Thoracic aorta (tissue), 2 donors: ENCODE measurements at regions not wholly inside any gene's neighbourhood (a gene's known extent, or its start where the extent isn't known, plus 50 kb on each side); places are given as distances from the start of the nearest gene placed in this dataset.
A peak's percentile ranks its signal among the peaks of the same experiment; 100 is the strongest.

Experiments used
- ATAC-seq: fragments of 150-250 bp; one replicate; pipeline ENCODE4 v1.8.0; 2017; ENCODE audit warnings: low read depth; ENCODE audit not compliant: insufficient number of reproducible peaks, low FRiP score
- DNase-seq: peaks from one replicate; pipeline ENCODE4 v3.0.0-alpha.2; 2020; ENCODE audit warnings: low spot score
- H3K27ac ChIP-seq, 2 donors: fragments of 200-600 bp; sonication (generic); 1 replicate in 1 of 2; 2 replicates in 1 of 2; pipeline ENCODE4 v1.5.1; 2016; ENCODE audit warnings: mild to moderate bottlenecking in 2 of 2, moderate library complexity in 2 of 2
- H3K27me3 ChIP-seq: fragments of 200-600 bp; sonication (generic); replicated peaks from 2 replicates; pipeline ENCODE4 v1.6.0; 2016; ENCODE audit warnings: mild to moderate bottlenecking; ENCODE audit not compliant: insufficient read depth
- H3K36me3 ChIP-seq: fragments of 200-600 bp; sonication (generic); one replicate; pipeline ENCODE4 v1.5.1; 2016
- H3K4me1 ChIP-seq, 2 donors: fragments of 200-600 bp; sonication (generic); 1 replicate in 1 of 2; 2 replicates in 1 of 2; pipeline versions ENCODE4 v1.5.1 to v1.6.0; 2016; ENCODE audit warnings: low read depth in 2 of 2, mild to moderate bottlenecking in 1 of 2; ENCODE audit not compliant: control insufficient read depth in 1 of 2
- H3K4me3 ChIP-seq: fragments of 200-600 bp; sonication (generic); 2 replicates; pipeline ENCODE4 v1.5.1; 2016; ENCODE audit warnings: mild to moderate bottlenecking
- H3K9me3 ChIP-seq: fragments of 200-600 bp; sonication (generic); 2 replicates; pipeline ENCODE4 v1.5.1; 2016
- CTCF ChIP-seq: fragments of 200-600 bp; sonication (generic); IDR thresholded peaks from one replicate; pipeline ENCODE4 v1.5.1; 2019; ENCODE audit warnings: antibody characterized with exemption

DNA sequence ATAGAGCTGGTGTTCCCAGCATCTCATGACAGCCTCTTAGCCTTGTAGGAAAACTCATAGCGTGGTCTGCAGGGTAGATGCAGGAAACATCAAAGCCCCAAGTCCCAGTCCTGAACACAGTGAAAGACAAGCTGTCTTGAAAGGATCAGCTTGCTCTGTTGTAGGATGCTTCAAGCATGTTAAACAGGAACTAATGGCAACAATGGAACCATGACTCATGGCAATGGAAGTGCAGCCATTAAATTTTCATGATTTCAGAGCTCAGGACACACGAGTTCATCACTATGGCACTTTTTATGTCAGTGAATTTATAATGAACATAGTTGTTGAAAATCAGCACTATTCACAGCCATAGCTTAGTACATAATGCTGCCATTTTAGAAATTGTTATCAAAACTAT lies 367.7 kb downstream of the KIF16B start:
- no peaks in the 10 kb centered on the region for H3K9me3 ChIP-seq
- peaks cover 0 to 2% of the 10 kb centered on the region in 2 donors for H3K4me1 ChIP-seq
- no peak for ATAC-seq
- H3K36me3 ChIP-seq: no peaks in the 10 kb centered on the region
- no peak overlapping the region for H3K27ac ChIP-seq
- no peaks in the 10 kb centered on the region for H3K27me3 ChIP-seq
- no peak for DNase-seq
- H3K4me3 ChIP-seq: no peak overlapping the region
- no peak for TF ChIP-seq CTCF

- Histone ChIP-seq H3K36me3 (no peaks in the 10 kb centered on the region), H3K4me3 (no peak overlapping the region), H3K27ac (peak overlapping the region in 1 of 2 donors; percentile 15), H3K27me3 (no peaks in the 10 kb centered on the region), H3K4me1 (peaks cover 0 to 2% of the 10 kb centered on the region in 2 donors), H3K9me3 (no peaks in the 10 kb centered on the region)
- TF ChIP-seq CTCF: no peak
- ATAC-seq (no peak), DNase-seq (no peak)
Measured at GRCh38 chr20:16203096-16203495, 370.2 kb downstream of the KIF16B start.

DNA sequence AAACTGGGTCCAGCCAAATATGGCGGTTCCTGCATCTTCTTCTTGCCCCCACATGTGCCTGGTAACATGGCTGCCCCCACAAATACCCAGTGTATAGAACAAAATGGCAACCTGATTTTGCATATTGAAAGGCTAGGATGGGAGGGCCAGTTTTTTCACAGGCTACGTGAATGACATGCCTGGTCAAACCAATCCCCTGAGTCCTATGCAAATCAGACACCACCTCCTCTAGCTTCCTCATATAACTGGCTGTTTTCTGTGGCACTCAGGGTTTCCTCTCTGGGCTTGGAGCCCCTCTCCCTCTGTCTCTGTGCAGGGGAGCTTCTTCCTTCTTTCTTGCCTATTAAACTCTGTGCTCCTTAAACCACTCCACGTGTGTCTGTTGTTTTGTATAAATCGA lies 372.1 kb downstream of the KIF16B start:
- no peak for TF ChIP-seq CTCF
- DNase-seq (no peak), ATAC-seq (no peak)
- Histone ChIP-seq H3K27ac (no peak overlapping the region), H3K4me1 (peaks cover 0 to 2% of the 10 kb centered on the region in 2 donors), H3K9me3 (no peaks in the 10 kb centered on the region), H3K4me3 (no peak overlapping the region), H3K27me3 (no peaks in the 10 kb centered on the region), H3K36me3 (no peaks in the 10 kb centered on the region)

DNA sequence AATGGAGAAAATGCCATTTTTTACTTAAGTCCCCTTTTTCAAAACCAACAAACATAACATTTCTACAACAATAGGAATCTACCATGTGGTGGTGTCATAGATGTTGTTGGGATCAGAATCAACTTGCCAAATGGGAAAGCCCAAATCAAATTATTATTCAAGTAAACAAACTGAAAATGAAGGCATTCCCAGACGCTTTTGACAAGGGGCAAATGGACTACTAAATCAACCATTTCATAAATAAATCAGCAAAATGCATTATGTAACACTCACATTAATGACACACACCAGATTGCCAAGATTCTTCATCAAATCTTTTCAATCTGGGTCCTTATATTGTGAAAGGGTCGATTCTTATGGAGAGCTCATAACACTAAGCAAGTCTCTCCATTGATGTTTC lies 375.6 kb downstream of the KIF16B start:
- Histone ChIP-seq H3K4me3 (no peak overlapping the region), H3K27me3 (no peaks in the 10 kb centered on the region), H3K4me1 (no peaks in the 10 kb centered on the region), H3K27ac (no peak overlapping the region), H3K36me3 (no peaks in the 10 kb centered on the region), H3K9me3 (no peaks in the 10 kb centered on the region)
- no peak for TF ChIP-seq CTCF
- ATAC-seq: no peak
- no peak for DNase-seq

- no peaks in the 10 kb centered on the region for H3K27me3 ChIP-seq
- TF ChIP-seq CTCF: no peak
- no peaks in the 10 kb centered on the region for H3K9me3 ChIP-seq
- H3K36me3 ChIP-seq: no peaks in the 10 kb centered on the region
- no peaks in the 10 kb centered on the region for H3K4me1 ChIP-seq
- ATAC-seq (no peak), DNase-seq (no peak)
- no peak overlapping the region for H3K27ac ChIP-seq
- no peak overlapping the region for H3K4me3 ChIP-seq
Measured at GRCh38 chr20:16195671-16196070, 377.6 kb downstream of the KIF16B start.
